WERI-Rb-1 (cell line): ENCODE measurements at regions not wholly inside any gene's neighbourhood (a gene's known extent, or its start where the extent isn't known, plus 50 kb on each side); places are given as distances from the start of the nearest gene placed in this dataset.

ENCODE experiments used
- DNase-seq: peaks from one replicate; pipeline ENCODE4 v3.0.0-alpha.2; 2020
- H3K27ac ChIP-seq: fragments of 250-450 bp; sonication (Bioruptor Pico); 2 replicates; pipeline ENCODE4 v1.5.1; 2020; ENCODE audit warnings: mild to moderate bottlenecking, moderate library complexity
- H3K27me3 ChIP-seq: fragments of 250-450 bp; sonication (Bioruptor Pico); 2 replicates; pipeline ENCODE4 v1.5.1; 2021; ENCODE audit warnings: mild to moderate bottlenecking, low read depth, moderate library complexity; ENCODE audit not compliant: insufficient read depth, severe bottlenecking
- H3K36me3 ChIP-seq: fragments of 250-450 bp; sonication (Bioruptor Pico); 2 replicates; pipeline ENCODE4 v1.5.1; 2020; ENCODE audit warnings: mild to moderate bottlenecking, moderate library complexity
- H3K4me3 ChIP-seq: 2 replicates; pipeline ENCODE4 v1.5.1; 2011; ENCODE audit warnings: low read depth, mild to moderate bottlenecking, control low read depth, low read length
- H3K9me3 ChIP-seq: fragments of 250-450 bp; sonication (Bioruptor Pico); 2 replicates; pipeline ENCODE4 v1.5.1; 2021; ENCODE audit warnings: mild to moderate bottlenecking, moderate library complexity; ENCODE audit not compliant: severe bottlenecking
- TF ChIP-seq, protein P1 (sequence below): IDR thresholded peaks from 2 replicates; pipeline ENCODE4 v1.5.1; 2011; ENCODE audit warnings: low read depth, mild to moderate bottlenecking, control low read depth, inconsistent platforms, low read length

DNA sequence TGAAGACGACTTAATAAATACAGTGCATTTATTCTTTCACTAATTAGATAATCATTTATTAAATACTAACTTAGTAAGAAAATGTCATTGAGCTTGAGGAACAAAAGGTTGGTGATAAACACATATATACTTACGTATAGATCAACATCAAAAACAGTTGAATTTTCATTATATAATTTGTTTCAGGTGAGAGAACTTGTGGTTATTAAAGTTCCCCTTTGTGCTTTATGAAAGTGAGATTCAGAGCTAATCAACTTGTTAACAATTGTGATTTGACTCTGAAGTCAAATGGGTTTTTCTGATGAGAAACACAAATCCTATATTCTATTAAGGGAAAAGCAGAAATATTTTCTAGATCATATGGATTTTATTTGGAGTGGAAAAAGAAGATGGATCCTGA is 524.0 kb downstream of the SOX11 start:
- H3K9me3 ChIP-seq: no peaks in the 10 kb centered on the region
- no peak overlapping the region for H3K4me3 ChIP-seq
- no peak overlapping the region for H3K27ac ChIP-seq
- no peaks in the 10 kb centered on the region for H3K36me3 ChIP-seq
- TF ChIP-seq, protein P1, sequence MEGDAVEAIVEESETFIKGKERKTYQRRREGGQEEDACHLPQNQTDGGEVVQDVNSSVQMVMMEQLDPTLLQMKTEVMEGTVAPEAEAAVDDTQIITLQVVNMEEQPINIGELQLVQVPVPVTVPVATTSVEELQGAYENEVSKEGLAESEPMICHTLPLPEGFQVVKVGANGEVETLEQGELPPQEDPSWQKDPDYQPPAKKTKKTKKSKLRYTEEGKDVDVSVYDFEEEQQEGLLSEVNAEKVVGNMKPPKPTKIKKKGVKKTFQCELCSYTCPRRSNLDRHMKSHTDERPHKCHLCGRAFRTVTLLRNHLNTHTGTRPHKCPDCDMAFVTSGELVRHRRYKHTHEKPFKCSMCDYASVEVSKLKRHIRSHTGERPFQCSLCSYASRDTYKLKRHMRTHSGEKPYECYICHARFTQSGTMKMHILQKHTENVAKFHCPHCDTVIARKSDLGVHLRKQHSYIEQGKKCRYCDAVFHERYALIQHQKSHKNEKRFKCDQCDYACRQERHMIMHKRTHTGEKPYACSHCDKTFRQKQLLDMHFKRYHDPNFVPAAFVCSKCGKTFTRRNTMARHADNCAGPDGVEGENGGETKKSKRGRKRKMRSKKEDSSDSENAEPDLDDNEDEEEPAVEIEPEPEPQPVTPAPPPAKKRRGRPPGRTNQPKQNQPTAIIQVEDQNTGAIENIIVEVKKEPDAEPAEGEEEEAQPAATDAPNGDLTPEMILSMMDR: no peak
- DNase-seq: no peak
- no peaks in the 10 kb centered on the region for H3K27me3 ChIP-seq

GRCh38 chr2:6218926-6219325 is 526.7 kb downstream of the SOX11 start:
- Histone ChIP-seq H3K4me3 (no peak overlapping the region), H3K27ac (no peak overlapping the region), H3K36me3 (no peaks in the 10 kb centered on the region), H3K9me3 (no peaks in the 10 kb centered on the region), H3K27me3 (no peaks in the 10 kb centered on the region)
- TF ChIP-seq, protein P1: no peak
- DNase-seq: no peak

DNA sequence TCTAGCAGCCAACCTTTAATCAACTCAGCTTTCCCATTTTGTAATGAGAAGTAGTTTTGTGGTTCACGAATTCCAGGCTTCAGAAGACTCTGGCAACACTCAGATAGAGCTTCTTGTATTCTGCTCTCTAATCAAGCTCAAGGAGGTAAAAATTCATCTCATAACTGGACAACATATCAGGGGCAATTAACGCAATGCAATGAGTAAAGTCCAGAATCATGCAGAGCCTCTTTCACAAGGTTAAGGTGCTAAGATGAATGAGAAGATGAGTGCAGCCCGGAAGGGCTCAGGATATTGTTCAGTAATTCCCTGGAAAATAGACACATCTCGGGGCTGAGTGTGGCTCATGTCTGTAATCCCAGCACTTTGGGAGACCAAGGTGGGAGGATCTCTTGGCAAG is 527.7 kb downstream of the SOX11 start:
- no peaks in the 10 kb centered on the region for H3K27me3 ChIP-seq
- H3K36me3 ChIP-seq: no peaks in the 10 kb centered on the region
- no peaks in the 10 kb centered on the region for H3K9me3 ChIP-seq
- no peak overlapping the region for H3K27ac ChIP-seq
- TF ChIP-seq, protein P1: no peak
- H3K4me3 ChIP-seq: no peak overlapping the region
- DNase-seq: no peak

DNA sequence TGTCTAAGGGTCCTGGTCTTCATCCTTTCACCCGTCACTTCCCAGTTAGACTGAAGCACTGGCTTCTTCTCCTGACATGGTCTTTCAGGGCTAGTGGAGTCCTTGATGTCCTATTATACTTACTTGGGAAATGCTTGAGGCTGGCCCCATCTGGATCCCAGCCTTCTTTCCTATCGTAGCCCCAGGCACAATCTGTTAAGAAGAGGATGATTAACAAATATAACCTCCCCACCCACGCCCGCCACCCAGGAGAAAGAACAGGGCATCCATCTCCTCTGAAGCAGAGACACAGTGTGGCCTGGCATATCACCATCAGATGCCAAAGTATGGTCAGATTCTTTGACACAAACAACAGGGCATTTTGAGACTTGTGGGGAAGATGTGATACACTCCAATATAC is 530.1 kb downstream of the SOX11 start:
- no peaks in the 10 kb centered on the region for H3K9me3 ChIP-seq
- no peak overlapping the region for H3K27ac ChIP-seq
- DNase-seq: no peak
- no peaks in the 10 kb centered on the region for H3K27me3 ChIP-seq
- TF ChIP-seq, protein P1: no peak
- H3K36me3 ChIP-seq: no peaks in the 10 kb centered on the region
- no peak overlapping the region for H3K4me3 ChIP-seq

GRCh38 chr2:6224267-6224666 is 532.1 kb downstream of the SOX11 start:
- Histone ChIP-seq H3K9me3 (no peaks in the 10 kb centered on the region), H3K4me3 (no peak overlapping the region), H3K27me3 (no peaks in the 10 kb centered on the region), H3K27ac (no peak overlapping the region), H3K36me3 (no peaks in the 10 kb centered on the region)
- TF ChIP-seq, protein P1: no peak
- DNase-seq: no peak

- Histone ChIP-seq H3K36me3 (no peaks in the 10 kb centered on the region), H3K4me3 (no peak overlapping the region), H3K9me3 (no peaks in the 10 kb centered on the region), H3K27me3 (no peaks in the 10 kb centered on the region), H3K27ac (no peak overlapping the region)
- TF ChIP-seq, protein P1: no peak
- no peak for DNase-seq
Measured at GRCh38 chr2:6228251-6228650, 536.1 kb downstream of the SOX11 start.
